Ammon's horn (tissue), 1 donor: ENCODE measurements at regions not wholly inside any gene's neighbourhood (a gene's known extent, or its start where the extent isn't known, plus 50 kb on each side); places are given as distances from the start of the nearest gene placed in this dataset.
"Not testable (repeated sequence)": the region's sequence is repeated elsewhere in the genome, so short reads cannot be mapped to it uniquely, and the experiment has no call there.

Source experiments
- DNase-seq: peaks from one replicate; pipeline ENCODE4 v3.0.0-alpha.2; 2016; ENCODE audit warnings: low spot score

GRCh38 chr4:4913628-4914027 is 54.2 kb downstream of the MSX1 start:
- no peak for DNase-seq

- DNase-seq, result no peak
Observed at GRCh38 chr4:4914059-4914820, 54.8 kb downstream of the MSX1 start.

- DNase-seq, result no peak
Observed at GRCh38 chr4:4914965-4915845, 55.7 kb downstream of the MSX1 start.

- DNase-seq, result no peak
Observed at GRCh38 chr4:4918067-4918466, 58.6 kb downstream of the MSX1 start.

GRCh38 chr4:4919927-4920326 is 60.5 kb downstream of the MSX1 start:
- no peak for DNase-seq

- no peak for DNase-seq
Observed at GRCh38 chr4:4921077-4921476, 61.6 kb downstream of the MSX1 start.

GRCh38 chr4:4922441-4922840 is 63.0 kb downstream of the MSX1 start:
- DNase-seq, result no peak

- no peak for DNase-seq
Observed at GRCh38 chr4:4923201-4923600, 63.7 kb downstream of the MSX1 start.

GRCh38 chr4:4930677-4931076 is 71.2 kb downstream of the MSX1 start:
- no peak for DNase-seq

- no peak for DNase-seq
Observed at GRCh38 chr4:4935974-4936373, 76.5 kb downstream of the MSX1 start.

GRCh38 chr4:4937926-4938325 is 78.5 kb downstream of the MSX1 start:
- no peak for DNase-seq

- DNase-seq, result no peak
Observed at GRCh38 chr4:4941751-4942150, 77.5 kb downstream of the CYTL1 start.

- DNase-seq, result no peak
Observed at GRCh38 chr4:4942658-4943057, 76.6 kb downstream of the CYTL1 start.

- DNase-seq, result no peak
Observed at GRCh38 chr4:4945021-4945420, 74.2 kb downstream of the CYTL1 start.

- no peak for DNase-seq
Observed at GRCh38 chr4:4945829-4946228, 73.4 kb downstream of the CYTL1 start.

GRCh38 chr4:4946416-4946815 is 72.8 kb downstream of the CYTL1 start:
- DNase-seq, result no peak

- no peak for DNase-seq
Observed at GRCh38 chr4:4947721-4948120, 71.5 kb downstream of the CYTL1 start.

- no peak for DNase-seq
Observed at GRCh38 chr4:4948370-4948769, 70.9 kb downstream of the CYTL1 start.

- DNase-seq, result peak; percentile 77
Observed at GRCh38 chr4:4950561-4951290, 68.5 kb downstream of the CYTL1 start.

- no peak for DNase-seq
Observed at GRCh38 chr4:4952273-4952672, 67.0 kb downstream of the CYTL1 start.

- DNase-seq, result not testable (repeated sequence)
Observed at GRCh38 chr4:4959344-4960074, 59.7 kb downstream of the CYTL1 start.

GRCh38 chr4:4960574-4960973 is 58.7 kb downstream of the CYTL1 start:
- DNase-seq, result no peak
